ENCODE measurements at regions not wholly inside any gene's neighbourhood (a gene's known extent, or its start where the extent isn't known, plus 50 kb on each side); places are given as distances from the start of the nearest gene placed in this dataset.

DNA sequence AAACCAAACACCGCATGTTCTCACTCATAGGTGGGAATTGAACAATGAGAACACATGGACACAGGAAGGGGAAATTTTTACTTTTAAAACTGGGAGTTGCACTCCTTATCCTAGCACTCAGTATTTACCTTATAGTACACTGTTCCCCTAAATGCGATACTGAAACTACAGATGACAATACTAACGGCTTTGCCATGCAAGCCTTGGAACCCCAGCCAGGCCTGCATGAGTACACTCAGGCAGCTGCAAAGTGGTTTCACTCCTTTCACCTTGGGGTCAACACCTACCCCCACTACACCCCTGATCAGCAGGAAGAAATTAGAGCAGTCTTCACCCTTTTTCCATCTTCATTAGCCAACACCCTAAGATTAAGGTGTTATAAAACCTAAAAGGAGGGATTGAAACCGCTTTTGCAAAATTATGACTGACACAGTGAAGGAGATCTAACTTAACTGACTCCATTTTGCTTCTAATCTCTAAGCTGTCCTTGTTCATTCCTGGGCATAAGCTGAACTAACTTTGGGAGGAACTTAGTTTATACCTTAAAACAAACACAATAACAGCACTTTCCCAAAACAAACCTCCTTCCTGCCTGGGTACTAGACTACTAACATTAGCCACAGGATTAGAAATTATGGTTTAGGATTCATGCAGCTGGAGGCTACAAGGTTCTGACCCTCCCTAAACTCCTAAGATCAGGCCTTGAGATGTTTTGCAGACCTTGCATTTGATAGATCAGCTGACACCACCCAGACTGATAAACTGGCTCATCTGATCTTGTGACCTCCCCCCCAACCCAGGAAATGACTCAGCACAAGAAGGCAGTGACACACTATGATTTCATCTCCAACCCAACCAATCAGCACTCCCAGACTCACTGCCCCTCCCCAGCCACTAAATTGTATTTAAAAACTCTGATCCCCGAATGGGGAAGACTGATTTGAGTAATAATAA, 452.1 kb upstream of the PPP2R3A start:
- no peak overlapping the region for H3K9ac ChIP-seq (ENCODE audit: insufficient read depth, low read length)
- no peaks in the 10 kb centered on the region for H3K4me1 ChIP-seq (ENCODE audit: control insufficient read depth, extremely low read depth, insufficient read depth, low read length)
- H3K4me3 ChIP-seq (replicated peaks in 1 of 4; ENCODE audit: control extremely low read depth in 1 of 4, insufficient read depth in 1 of 4, low read depth in 3 of 4, low read length in 4 of 4) = no peak overlapping the region
- no peaks in the 10 kb centered on the region for H3K79me2 ChIP-seq (ENCODE audit: control insufficient read depth, insufficient read depth, low read length)
- H3K27me3 ChIP-seq (ENCODE audit: control insufficient read depth, insufficient read depth, low read length) = no peaks in the 10 kb centered on the region
- no peaks in the 10 kb centered on the region for H3K9me3 ChIP-seq (ENCODE audit: control insufficient read depth, insufficient read depth, low read depth, low read length)
- peak; percentile 59 to 64 for DNase-seq (ENCODE audit: low read depth in 2 of 2)
- H4K20me1 ChIP-seq (ENCODE audit: control insufficient read depth, extremely low read depth, insufficient read depth, low read length) = no peaks in the 10 kb centered on the region
- no peak overlapping the region for H3K27ac ChIP-seq (ENCODE audit: insufficient read depth, low read length)
- no peak for TF ChIP-seq EZH2 (IDR thresholded peaks at IDR 0.05; ENCODE audit: low read length, missing control alignments)
- TF ChIP-seq, protein P1, sequence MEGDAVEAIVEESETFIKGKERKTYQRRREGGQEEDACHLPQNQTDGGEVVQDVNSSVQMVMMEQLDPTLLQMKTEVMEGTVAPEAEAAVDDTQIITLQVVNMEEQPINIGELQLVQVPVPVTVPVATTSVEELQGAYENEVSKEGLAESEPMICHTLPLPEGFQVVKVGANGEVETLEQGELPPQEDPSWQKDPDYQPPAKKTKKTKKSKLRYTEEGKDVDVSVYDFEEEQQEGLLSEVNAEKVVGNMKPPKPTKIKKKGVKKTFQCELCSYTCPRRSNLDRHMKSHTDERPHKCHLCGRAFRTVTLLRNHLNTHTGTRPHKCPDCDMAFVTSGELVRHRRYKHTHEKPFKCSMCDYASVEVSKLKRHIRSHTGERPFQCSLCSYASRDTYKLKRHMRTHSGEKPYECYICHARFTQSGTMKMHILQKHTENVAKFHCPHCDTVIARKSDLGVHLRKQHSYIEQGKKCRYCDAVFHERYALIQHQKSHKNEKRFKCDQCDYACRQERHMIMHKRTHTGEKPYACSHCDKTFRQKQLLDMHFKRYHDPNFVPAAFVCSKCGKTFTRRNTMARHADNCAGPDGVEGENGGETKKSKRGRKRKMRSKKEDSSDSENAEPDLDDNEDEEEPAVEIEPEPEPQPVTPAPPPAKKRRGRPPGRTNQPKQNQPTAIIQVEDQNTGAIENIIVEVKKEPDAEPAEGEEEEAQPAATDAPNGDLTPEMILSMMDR (conservative IDR thresholded peaks at IDR 0.05 in 1 of 2, IDR thresholded peaks at IDR 0.05 in 1 of 2; ENCODE audit: low read depth in 1 of 2, low read length in 2 of 2) = no peak
- no peak overlapping the region for H3K4me2 ChIP-seq (ENCODE audit: extremely low read depth, insufficient read depth, low read length)
- no peaks in the 10 kb centered on the region for H3K36me3 ChIP-seq (ENCODE audit: control insufficient read depth, insufficient read depth, low read length)
- H2AFZ ChIP-seq (ENCODE audit: low read length) = peak overlapping the region; percentile 33

GRCh38 chr3:135514060-135514448, 451.5 kb upstream of the PPP2R3A start:
- Histone ChIP-seq H3K27ac (ENCODE audit: insufficient read depth, low read length) (peak overlapping the region; percentile 50), H3K4me3 (replicated peaks in 1 of 4; ENCODE audit: control extremely low read depth in 1 of 4, insufficient read depth in 1 of 4, low read depth in 3 of 4, low read length in 4 of 4) (no peak overlapping the region), H3K79me2 (ENCODE audit: control insufficient read depth, insufficient read depth, low read length) (no peaks in the 10 kb centered on the region), H3K4me2 (ENCODE audit: extremely low read depth, insufficient read depth, low read length) (no peak overlapping the region), H3K27me3 (ENCODE audit: control insufficient read depth, insufficient read depth, low read length) (no peaks in the 10 kb centered on the region), H3K9me3 (ENCODE audit: control insufficient read depth, insufficient read depth, low read depth, low read length) (no peaks in the 10 kb centered on the region), H4K20me1 (ENCODE audit: control insufficient read depth, extremely low read depth, insufficient read depth, low read length) (no peaks in the 10 kb centered on the region), H2AFZ (ENCODE audit: low read length) (peak overlapping the region; percentile 41), H3K9ac (ENCODE audit: insufficient read depth, low read length) (no peak overlapping the region), H3K4me1 (ENCODE audit: control insufficient read depth, extremely low read depth, insufficient read depth, low read length) (no peaks in the 10 kb centered on the region), H3K36me3 (ENCODE audit: control insufficient read depth, insufficient read depth, low read length) (no peaks in the 10 kb centered on the region)
- DNase-seq (ENCODE audit: low read depth in 2 of 2) = no peak
- TF ChIP-seq, protein P1 (conservative IDR thresholded peaks at IDR 0.05 in 1 of 2, IDR thresholded peaks at IDR 0.05 in 1 of 2; ENCODE audit: low read depth in 1 of 2, low read length in 2 of 2) = no peak
- no peak for TF ChIP-seq EZH2 (IDR thresholded peaks at IDR 0.05; ENCODE audit: low read length, missing control alignments)

DNA sequence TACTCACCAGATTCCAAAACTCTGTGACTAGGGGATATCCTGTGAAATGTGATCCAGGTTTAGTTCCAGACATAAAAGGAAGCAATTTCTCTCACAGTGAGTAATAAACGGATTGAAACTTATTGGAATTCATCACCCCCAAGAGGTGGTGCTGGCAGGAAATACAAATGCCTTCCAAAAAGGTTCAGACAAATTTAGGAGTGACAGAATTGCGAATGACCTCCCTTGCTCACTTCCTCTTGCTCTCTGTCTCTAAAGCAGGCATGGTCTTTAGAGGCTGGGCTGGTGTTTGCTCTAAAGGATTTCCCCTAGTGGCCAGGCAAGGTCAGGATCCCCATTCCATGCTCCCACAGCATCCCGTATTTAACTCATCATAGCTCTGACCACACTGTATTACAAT, 449.4 kb upstream of the PPP2R3A start:
- no peaks in the 10 kb centered on the region for H3K9me3 ChIP-seq (ENCODE audit: control insufficient read depth, insufficient read depth, low read depth, low read length)
- peak overlapping the region; percentile 19 for H2AFZ ChIP-seq (ENCODE audit: low read length)
- no peaks in the 10 kb centered on the region for H3K36me3 ChIP-seq (ENCODE audit: control insufficient read depth, insufficient read depth, low read length)
- no peaks in the 10 kb centered on the region for H3K4me1 ChIP-seq (ENCODE audit: control insufficient read depth, extremely low read depth, insufficient read depth, low read length)
- no peak overlapping the region for H3K4me3 ChIP-seq (replicated peaks in 1 of 4; ENCODE audit: control extremely low read depth in 1 of 4, insufficient read depth in 1 of 4, low read depth in 3 of 4, low read length in 4 of 4)
- no peaks in the 10 kb centered on the region for H4K20me1 ChIP-seq (ENCODE audit: control insufficient read depth, extremely low read depth, insufficient read depth, low read length)
- H3K27ac ChIP-seq (ENCODE audit: insufficient read depth, low read length) = no peak overlapping the region
- no peak overlapping the region for H3K9ac ChIP-seq (ENCODE audit: insufficient read depth, low read length)
- no peaks in the 10 kb centered on the region for H3K27me3 ChIP-seq (ENCODE audit: control insufficient read depth, insufficient read depth, low read length)
- no peak for TF ChIP-seq EZH2 (IDR thresholded peaks at IDR 0.05; ENCODE audit: low read length, missing control alignments)
- TF ChIP-seq, protein P1 (conservative IDR thresholded peaks at IDR 0.05 in 1 of 2, IDR thresholded peaks at IDR 0.05 in 1 of 2; ENCODE audit: low read depth in 1 of 2, low read length in 2 of 2) = peak; percentile 16
- H3K4me2 ChIP-seq (ENCODE audit: extremely low read depth, insufficient read depth, low read length) = no peak overlapping the region
- DNase-seq (ENCODE audit: low read depth in 2 of 2) = peak in 1 of 2 donors; percentile 65
- no peaks in the 10 kb centered on the region for H3K79me2 ChIP-seq (ENCODE audit: control insufficient read depth, insufficient read depth, low read length)
